Gastroesophageal sphincter (tissue), 3 donors: ENCODE measurements at regions not wholly inside any gene's neighbourhood (a gene's known extent, or its start where the extent isn't known, plus 50 kb on each side); places are given as distances from the start of the nearest gene placed in this dataset.

ENCODE experiments used
- EP300 ChIP-seq: sonication (generic); formaldehyde crosslinking; IDR thresholded peaks from one replicate; pipeline ENCODE4 v1.6.1; 2017; ENCODE audit warnings: antibody characterized with exemption, mild to moderate bottlenecking
- POLR2A ChIP-seq, 2 donors: fragments of 450-650 bp; IDR thresholded peaks; one replicate each; pipeline ENCODE4 v1.6.1; 2017; ENCODE audit warnings: antibody characterized with exemption in 2 of 2, mild to moderate bottlenecking in 2 of 2, moderate library complexity in 1 of 2
- POLR2AphosphoS5 ChIP-seq: sonication (generic); formaldehyde crosslinking; IDR thresholded peaks from one replicate; pipeline ENCODE4 v1.6.1; 2017; ENCODE audit warnings: antibody characterized with exemption
- TF ChIP-seq, protein P1 (sequence below), 4 experiments: fragments of 200-600 bp in 2 of 4; fragments of 450-650 bp in 2 of 4; sonication (generic) in 1 of 4; IDR thresholded peaks; one replicate each; pipeline ENCODE4 v1.5.1; 2017 to 2019; ENCODE audit warnings: antibody characterized with exemption in 4 of 4, mild to moderate bottlenecking in 2 of 4, moderate library complexity in 2 of 4

DNA sequence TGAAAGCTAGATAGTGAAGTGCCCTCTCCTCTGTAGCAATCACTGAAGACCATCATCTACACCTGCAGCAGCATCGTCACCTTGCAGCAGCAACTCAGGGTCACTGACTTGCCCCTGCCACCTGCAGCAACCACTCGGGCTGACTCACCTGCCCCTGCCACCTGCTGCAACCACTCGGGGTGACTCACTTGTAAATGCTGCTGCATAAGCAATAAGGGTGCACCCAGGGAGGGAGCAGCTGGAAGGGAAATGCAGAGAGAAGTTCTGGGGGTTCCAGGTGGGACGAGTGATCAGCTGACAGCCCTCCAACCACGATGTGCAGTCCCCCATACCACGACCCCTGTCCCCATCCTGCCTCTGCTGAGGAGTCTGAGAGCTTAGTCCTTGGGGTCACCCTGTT, 357.1 kb upstream of the SFSWAP start:
- TF ChIP-seq, protein P1, sequence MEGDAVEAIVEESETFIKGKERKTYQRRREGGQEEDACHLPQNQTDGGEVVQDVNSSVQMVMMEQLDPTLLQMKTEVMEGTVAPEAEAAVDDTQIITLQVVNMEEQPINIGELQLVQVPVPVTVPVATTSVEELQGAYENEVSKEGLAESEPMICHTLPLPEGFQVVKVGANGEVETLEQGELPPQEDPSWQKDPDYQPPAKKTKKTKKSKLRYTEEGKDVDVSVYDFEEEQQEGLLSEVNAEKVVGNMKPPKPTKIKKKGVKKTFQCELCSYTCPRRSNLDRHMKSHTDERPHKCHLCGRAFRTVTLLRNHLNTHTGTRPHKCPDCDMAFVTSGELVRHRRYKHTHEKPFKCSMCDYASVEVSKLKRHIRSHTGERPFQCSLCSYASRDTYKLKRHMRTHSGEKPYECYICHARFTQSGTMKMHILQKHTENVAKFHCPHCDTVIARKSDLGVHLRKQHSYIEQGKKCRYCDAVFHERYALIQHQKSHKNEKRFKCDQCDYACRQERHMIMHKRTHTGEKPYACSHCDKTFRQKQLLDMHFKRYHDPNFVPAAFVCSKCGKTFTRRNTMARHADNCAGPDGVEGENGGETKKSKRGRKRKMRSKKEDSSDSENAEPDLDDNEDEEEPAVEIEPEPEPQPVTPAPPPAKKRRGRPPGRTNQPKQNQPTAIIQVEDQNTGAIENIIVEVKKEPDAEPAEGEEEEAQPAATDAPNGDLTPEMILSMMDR (IDR thresholded peaks at IDR 0.05), result no peak
- TF ChIP-seq POLR2AphosphoS5 (no peak), EP300 (no peak), POLR2A (IDR thresholded peaks at IDR 0.05) (no peak)
